Activated gamma-delta T cell (primary cell): ENCODE measurements at regions not wholly inside any gene's neighbourhood (a gene's known extent, or its start where the extent isn't known, plus 50 kb on each side); places are given as distances from the start of the nearest gene placed in this dataset.

Experiments used
- DNase-seq: peaks from one replicate; lab custom pipeline; 2025; lab: John Stamatoyannopoulos, UW

- no peak for DNase-seq
Observed at GRCh38 chr6:14660806-14661579, 543.4 kb downstream of the CD83 start.

DNA sequence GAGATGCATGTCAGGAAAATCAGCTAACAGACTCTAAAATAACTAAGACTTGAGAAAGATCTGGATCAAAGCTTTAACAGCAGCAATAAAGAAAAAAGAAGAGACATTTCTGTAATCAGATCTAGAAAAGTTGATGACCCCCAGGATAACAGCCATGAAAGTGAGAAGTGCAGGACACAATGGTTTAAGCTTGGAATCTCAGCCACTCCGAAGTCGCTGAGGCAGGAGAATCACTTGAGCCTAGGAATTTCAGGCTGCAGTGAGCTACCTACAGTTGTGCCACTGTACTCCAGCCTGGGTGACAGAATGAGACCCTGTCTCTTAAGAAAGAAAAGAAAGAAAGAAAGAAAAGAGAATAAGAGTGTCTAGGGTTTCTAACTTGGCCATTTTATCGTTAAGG, 544.1 kb downstream of the CD83 start:
- no peak for DNase-seq

DNA sequence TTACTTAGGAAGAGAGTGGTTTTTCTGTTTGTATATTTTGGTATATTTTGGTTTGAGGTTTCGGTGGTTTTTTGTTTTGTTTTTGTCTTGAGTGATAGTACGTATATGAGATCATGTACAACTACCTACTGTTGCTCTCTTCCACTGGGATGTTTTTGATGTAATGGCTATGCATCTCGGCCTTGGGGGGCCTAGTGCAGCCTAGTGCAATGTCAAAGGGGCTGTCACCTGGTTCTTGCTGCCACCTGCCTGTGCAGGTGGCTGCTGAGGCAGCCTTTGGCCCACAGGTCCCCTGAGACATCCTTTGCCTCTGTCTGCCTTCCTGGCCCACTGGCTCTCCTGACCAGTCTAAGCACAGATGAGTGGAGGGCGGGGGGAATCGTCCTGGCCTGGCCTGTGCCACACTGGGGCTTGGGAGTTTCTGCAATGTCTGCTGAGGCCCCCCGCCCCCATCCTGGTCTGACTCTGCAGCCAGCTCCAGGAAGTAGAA, 546.6 kb downstream of the CD83 start:
- DNase-seq = no peak

- DNase-seq = no peak
Observed at GRCh38 chr6:14664621-14665315, 547.2 kb downstream of the CD83 start.

- no peak for DNase-seq
Observed at GRCh38 chr6:14665827-14666724, 548.5 kb downstream of the CD83 start.

DNA sequence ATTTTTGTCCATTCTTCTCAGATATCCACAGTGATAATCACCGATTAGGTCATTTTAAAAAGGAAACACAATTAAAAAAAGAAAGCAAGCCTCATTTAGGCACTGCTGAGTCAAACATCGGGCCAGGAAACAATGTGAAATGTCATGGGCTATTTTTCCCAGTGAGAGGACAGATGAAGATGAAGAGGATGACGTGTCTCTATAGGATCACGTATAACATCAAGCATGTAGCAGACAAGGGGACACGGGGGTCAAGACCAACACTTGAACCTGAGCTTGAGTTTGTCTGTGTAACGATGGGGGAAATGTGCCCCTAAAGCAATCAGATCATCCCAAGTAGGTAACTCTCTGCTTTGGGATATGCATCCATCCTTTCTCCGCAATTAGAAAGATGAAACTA, 553.2 kb downstream of the CD83 start:
- DNase-seq = no peak

DNA sequence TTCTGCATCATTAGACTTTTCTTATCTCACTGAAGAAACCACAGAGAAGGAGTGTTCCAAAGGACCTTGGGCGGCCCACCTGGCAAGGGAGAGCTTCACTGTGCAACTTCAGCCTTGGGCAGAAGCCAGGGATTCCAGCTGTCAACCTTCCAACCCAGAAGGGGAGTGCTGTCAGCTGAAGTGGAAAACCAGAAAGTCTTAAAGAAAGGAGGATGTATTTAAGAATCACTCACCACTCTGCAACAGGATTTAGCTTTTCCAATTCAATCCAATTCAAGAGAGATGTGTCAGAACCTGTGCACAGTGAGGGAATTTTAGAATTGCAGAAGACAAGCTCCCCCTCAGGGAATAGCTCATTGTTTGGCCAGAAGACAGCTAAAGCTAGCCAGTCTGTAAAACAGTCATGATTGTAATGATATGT, 553.7 kb downstream of the CD83 start:
- no peak for DNase-seq

DNA sequence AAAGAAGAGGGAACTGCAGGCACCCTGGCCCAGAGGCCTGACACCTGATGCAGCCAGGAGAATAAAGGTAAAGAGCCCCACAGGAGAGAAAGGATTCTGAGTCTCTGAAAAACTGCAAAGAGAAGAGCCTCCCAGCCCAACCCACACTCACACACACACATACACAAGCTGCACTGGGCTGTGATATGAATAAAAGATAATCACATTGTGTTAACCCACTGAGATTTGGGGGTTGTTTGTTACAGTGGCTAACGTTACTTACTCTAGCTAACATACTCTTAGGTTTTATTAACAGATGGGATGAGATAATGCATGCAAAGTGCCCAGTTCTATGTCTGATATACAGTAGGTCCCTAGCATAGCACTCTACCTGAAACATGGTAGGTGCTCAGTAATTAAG, 554.4 kb downstream of the CD83 start:
- no peak for DNase-seq

- DNase-seq = no peak
Observed at GRCh38 chr6:14673201-14673600, 555.6 kb downstream of the CD83 start.

- DNase-seq = no peak
Observed at GRCh38 chr6:14674458-14674857, 556.9 kb downstream of the CD83 start.

GRCh38 chr6:14674867-14675648, 557.5 kb downstream of the CD83 start:
- DNase-seq = no peak

- no peak for DNase-seq
Observed at GRCh38 chr6:14676064-14676463, 558.5 kb downstream of the CD83 start.

DNA sequence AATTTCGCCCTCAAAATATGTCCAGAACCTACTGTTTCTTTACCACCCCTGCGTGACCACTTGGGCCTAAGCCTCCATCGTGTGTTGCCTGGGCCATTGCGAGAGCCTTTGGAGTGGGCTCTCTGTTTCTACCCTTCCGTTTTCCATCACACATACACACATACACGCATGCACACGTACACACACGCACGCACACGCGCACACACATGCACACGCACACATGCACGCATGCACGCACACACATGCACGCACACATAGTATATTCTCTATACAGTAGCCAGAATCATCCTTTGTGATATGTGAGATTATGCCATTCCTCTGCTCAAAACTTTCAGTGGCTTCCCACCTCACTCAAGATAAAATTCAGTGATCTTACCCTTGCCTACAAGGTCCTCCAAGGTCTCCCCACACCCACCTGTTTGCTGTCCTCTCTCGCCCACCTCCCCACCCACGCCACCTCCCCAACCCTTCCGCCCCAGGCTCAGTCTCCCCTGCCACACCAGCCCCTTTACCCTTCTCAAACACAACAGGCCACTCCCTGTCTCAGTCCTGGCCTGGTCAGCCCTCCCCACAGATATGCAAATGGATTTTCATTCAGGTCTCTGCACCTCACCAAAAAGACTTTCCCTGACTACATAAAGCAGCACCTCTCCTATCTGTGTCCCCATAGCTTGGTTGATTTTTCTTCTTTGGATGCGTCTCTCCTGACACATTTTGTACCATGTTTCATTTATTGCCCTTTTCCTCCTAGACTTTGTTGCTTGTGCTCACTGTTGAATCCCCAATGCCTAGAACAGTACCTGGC, 559.6 kb downstream of the CD83 start:
- DNase-seq = no peak

DNA sequence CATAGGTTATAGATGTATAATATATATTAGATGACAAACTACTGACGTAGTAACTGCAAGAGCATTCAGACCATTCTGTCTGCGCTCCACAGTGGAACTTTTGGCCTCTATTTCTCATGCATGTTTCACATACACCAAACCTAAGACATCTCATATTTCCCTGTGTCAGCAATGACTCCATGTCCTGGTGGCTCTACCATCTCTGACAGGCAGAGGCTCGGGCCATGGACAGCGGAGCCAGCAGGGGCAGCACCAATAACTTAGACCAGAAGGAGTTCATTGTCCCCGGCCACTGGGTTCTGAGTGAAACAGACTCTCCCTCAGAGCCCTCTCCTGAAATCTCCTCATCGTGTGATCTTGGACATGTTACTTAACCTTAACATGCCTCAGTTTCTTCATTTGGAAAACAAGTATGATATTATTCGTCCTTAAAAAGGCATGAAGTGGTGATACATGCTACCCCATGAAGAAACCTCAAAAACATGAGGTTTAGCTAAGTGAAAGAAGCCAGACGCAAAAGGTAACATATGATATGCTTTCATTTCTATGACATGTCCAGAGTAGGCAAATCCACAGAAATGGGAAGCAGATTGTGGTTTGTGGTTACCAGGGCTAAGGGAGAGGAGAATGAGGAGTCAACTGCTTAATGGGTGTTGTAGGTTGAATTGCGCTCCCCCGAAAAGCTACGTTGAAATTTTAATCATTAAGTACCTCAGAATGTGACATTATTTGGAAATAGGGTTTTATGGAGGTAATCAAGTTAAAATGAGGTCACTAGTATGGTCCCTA, 564.0 kb upstream of the JARID2 start:
- DNase-seq = no peak

DNA sequence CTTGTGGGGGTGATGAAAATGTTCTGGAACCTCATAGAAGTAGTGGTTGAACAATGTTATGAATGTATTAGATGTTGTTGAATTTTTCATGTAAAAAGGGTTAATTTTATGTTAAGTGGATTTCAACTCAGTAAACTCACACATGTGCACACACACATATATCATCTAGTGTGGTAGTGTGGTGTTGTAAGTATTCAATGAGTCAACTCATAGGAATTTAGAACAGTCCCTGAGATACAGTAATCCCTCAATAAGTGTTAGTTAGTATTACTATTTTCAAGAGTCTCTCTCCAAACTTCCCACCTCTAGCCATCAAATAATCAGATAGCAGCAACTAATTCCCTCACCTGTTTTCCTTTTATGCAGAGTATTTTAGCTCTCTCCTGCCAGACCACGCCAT, 563.1 kb upstream of the JARID2 start:
- no peak for DNase-seq

DNA sequence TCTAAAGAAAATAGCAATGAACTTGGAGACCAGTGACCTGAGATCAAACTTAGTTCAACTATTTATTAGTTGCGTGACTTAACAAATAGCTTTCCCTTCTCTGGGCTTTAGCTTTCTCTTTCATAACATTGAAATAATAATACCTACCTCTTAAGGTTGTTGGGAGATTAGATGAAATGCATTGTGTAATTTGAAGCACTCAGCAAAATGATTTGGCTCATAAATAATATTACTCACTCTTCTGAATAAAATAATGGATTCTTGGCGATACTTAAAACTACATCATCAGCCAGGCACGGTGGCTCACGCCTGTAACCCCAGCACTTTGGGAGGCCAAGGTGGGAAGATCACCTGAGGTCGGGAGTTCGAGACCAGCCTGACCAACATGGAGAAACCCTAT, 556.2 kb upstream of the JARID2 start:
- no peak for DNase-seq

GRCh38 chr6:14690120-14691056, 555.5 kb upstream of the JARID2 start:
- DNase-seq = no peak

DNA sequence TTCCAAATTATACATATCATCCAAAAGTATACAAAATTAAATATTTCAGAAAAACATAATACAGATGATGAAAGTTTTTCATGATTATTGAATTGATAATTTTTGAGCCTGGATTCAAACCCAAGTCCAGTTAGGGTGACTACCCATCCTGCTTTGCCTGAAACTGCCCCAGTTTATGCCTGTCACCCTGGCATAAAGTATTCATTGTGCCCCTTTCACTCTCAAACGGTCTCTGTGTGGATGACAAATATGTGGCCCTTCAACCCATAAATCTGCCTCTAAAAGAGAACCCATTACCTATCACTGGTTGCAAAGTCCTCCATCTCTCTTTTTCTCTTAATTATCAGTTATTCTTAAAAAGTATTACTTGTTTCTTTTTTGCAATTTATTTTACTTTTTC, 553.7 kb upstream of the JARID2 start:
- no peak for DNase-seq
